ELR (cell line): ENCODE measurements at regions not wholly inside any gene's neighbourhood (a gene's known extent, or its start where the extent isn't known, plus 50 kb on each side); places are given as distances from the start of the nearest gene placed in this dataset.
"Not testable (repeated sequence)": the region's sequence is repeated elsewhere in the genome, so short reads cannot be mapped to it uniquely, and the experiment has no call there.

Experiments
- DNase-seq: peaks from one replicate; pipeline ENCODE4 v3.0.0-alpha.2; 2015; ENCODE audit warnings: low read depth

- no peak for DNase-seq
These were observed 340.7 kb upstream of the DNAJC19 start for GRCh38 chr3:181330257-181330656.

DNA sequence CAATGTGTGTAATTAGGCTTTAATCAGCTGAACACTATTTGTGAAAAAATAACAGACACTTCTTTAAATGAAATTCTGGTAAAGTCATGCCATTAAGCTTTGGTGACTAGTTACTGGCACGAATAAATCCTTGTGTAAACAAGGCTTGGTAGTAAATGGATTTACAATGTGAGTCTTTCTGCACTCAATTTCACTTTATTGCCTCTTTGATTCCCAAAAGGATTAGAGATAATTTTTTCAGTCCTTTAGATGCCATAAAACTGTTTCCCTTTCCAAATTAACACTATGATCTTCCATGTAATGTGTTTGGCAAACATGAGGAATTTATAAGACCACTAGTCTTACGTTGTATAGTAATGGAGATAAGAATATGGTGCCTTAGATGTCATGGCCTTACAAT lies 339.5 kb upstream of the DNAJC19 start:
- no peak for DNase-seq

- DNase-seq: no peak
These were observed 338.8 kb upstream of the DNAJC19 start for GRCh38 chr3:181328346-181328745.

- DNase-seq: no peak
These were observed 337.8 kb upstream of the DNAJC19 start for GRCh38 chr3:181327349-181327748.

GRCh38 chr3:181326637-181327223 lies 337.2 kb upstream of the DNAJC19 start:
- peak; percentile 8 for DNase-seq

DNA sequence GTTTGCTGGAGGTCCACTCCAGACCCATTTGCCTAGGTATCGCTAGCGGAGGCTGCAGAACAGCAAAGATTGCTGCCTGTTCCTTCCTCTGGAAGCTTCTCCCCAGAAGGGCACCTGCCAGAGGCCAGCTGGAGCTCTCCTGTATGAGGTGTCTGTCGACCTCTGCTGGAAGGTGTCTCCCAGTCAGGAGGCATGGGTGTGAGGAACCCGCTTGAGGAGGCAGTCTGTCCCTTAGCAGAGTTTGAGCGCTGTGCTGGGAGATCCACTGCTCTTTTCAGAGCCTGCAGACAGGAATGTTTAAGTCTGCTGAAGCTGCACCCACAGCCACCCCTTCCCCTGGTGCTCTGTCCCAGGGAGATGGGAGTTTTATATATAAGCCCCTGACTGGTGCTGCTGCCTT lies 335.0 kb upstream of the DNAJC19 start:
- DNase-seq: not testable (repeated sequence)

DNA sequence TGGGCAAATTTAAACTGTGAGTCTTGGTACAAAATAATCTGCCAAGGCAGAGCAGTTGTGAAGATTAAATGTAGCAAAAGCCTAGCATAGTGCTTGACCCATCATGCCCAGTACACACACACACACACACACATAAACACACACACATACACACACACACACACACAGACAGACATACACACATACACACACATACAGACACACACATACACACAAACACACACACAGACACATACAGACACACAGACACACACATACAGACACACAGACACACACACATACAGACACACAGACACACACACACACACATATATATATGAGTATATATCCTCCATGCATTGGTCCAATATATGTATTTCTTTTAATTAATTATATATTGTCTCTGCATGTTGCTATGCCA lies 328.8 kb upstream of the DNAJC19 start:
- DNase-seq: no peak

- no peak for DNase-seq
These were observed 328.0 kb upstream of the DNAJC19 start for GRCh38 chr3:181317508-181317907.

DNA sequence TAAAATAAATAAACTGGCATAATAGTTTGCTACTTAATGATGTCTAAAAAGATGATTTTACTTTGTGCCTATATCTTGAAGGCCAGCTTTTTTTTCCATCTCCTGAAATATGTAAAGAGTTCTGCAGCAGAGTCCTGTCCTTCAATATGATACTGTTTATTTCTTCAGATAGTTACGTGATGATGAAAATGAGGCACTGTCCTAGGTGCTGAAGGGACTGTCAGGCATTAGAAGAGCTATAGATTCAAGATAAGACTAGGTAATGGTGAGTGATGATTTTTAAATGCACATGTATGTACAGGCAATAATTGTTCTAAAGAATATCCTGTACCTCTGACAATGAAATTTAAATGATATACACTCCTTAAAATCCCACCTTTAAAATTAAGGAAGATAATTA lies 326.9 kb upstream of the DNAJC19 start:
- DNase-seq: peak; percentile 5

GRCh38 chr3:181313335-181313734 lies 323.8 kb upstream of the DNAJC19 start:
- DNase-seq: no peak

DNA sequence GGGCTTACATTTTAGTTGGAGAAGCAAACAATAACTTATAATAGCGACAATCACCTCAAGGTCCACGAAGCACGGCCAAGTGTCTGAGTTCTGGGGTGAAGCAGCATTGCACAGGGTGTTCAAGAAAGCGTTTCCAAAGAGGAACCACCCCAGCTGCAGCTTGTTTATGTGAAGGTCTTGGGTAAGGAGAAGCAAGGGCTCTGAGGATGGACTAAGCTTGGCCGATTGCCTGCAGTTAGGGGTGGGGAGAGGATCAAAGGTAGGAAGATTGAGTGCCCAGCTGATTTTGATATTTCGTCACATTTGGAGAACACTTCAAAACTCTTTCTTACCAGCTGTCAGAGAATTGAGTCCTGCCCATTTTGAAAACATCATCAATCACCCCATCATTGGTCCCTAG lies 321.6 kb upstream of the DNAJC19 start:
- DNase-seq: no peak

- DNase-seq: no peak
These were observed 313.4 kb upstream of the DNAJC19 start for GRCh38 chr3:181302960-181303359.

DNA sequence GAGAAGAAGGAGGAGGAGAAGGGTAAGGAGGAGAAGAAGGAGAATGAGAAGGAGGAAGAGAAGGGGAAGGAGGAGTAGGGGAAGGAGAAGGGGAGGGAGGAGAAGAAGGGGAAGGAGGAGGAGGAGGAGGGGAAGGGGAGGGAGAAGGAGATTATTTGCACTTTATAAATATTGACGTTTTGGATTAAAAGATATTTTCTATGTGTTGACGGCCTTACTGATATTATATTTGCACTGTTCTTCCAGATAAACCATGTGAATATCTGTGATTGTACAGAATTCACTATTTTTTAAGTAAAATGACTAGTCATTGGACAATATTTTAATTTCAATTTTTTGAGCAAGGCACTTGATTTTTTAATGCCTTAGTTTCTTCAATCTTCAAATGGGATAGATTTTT lies 310.5 kb upstream of the DNAJC19 start:
- no peak for DNase-seq

DNA sequence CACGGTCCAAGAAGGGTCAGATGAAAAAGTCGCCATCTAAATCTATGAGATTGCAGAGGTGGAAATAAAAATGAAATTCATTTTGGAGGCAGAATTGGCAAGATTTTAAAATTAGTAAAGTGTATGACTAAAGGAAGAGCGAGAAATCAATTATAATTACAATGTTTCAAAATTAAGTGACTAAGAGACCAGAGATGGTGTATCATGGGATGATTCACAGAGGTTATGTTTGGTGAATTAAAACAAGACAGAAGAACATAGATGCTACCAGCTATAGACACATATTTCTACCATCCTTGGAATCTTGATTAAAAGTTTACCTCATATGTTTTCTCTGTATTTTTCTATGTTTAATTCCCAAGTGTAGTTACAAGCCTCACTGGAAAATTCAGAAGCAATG lies 308.9 kb upstream of the DNAJC19 start:
- no peak for DNase-seq

- DNase-seq: peak; percentile 19
These were observed 303.4 kb upstream of the DNAJC19 start for GRCh38 chr3:181292984-181293383.

- no peak for DNase-seq
These were observed 301.4 kb upstream of the DNAJC19 start for GRCh38 chr3:181290941-181291340.

- DNase-seq: no peak
These were observed 299.8 kb upstream of the DNAJC19 start for GRCh38 chr3:181289306-181289705.

DNA sequence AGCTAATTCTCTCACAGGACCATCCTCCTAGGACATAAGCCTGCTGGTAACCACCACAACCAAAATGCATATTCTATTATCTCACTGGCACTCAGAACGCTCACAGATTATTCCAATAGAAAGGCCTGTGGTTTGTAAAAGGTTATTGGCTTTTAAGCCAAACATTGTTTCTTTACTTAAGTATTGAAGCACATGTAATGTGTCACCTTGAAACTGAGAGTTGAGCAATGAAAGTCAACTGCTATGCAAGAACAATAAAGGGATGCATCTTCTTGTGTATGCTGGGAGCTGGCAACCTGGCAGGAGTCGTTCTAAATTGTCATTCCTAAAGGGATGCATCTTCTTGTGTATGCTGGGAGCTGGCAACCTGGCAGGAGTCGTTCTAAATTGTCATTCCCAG lies 298.6 kb upstream of the DNAJC19 start:
- DNase-seq: no peak

- no peak for DNase-seq
These were observed 289.7 kb upstream of the DNAJC19 start for GRCh38 chr3:181279239-181279565.

DNA sequence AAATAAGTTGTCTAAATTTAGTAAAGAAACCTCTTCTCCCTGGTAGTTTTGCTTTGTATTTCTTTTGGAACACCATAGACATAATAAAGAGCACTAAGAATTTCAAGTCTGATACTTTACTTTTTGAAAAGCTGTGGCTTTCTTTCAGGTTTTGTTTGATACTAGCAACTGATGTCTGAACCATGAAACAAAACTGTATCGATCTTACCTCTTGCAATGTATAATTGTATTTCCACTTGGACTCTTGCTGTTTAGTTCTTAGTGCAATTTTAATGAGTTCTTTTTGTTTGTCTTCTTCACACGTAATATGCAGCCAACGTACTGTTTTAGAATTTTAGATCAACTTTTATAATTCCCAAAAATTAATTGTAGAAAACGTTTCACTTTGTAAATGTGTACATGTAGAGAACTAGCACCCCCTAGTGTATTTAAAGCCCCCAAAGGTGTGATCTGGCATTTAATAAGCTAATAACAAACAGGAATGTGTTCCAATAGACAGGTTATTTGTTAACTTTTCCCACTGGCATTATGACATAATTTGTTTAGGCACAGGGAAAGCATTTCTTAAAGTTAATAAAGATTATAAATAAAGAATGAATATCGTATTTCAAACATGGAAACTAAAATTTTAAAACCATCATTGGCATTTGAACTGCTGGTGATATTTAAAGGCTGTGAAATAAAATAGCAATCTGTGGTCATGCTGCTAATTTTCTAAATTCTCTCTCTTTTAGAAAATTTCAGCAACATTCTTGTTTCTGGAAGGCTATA lies 289.1 kb upstream of the DNAJC19 start:
- DNase-seq: peak; percentile 3

GRCh38 chr3:181276358-181276896 lies 286.9 kb upstream of the DNAJC19 start:
- DNase-seq: no peak

DNA sequence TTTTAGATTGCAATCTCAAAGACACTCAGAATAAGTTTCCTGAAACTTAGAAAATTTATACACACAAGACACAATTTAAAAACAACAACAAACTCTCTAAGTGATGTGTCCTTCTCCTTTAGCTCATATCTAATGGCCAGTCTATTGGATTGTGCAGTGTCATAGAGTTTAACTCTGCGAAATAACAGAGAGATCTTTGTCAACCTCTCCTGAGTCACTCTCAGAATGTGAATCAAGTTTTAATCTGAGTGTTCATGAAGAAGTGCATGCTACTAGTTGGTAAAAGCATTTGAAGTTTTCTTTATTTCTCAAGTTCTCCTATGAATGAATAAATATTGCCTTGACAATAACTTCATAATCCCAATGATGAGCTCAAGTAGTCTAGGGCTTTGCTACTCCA lies 284.5 kb upstream of the DNAJC19 start:
- DNase-seq: no peak

DNA sequence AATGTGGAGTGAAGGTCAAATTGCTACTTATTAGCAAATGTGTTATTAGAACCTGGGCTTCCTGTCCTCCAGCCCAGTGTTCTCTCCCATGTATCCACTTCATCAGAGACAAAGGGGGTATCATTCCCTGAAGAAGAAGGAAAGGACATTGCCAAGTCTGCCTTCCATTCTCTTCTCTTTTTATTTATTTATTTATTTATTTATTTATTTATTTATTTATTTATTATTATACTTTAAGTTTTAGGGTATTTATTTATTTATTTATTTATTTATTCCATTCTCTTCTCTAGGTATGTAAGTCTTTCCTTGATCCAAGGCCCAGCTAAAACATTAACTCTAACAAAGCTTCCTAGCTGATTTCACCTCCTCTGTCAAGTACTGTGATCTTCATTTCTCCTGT lies 277.8 kb upstream of the DNAJC19 start:
- DNase-seq: no peak
